HG03064 (cell line): ENCODE measurements at regions not wholly inside any gene's neighbourhood (a gene's known extent, or its start where the extent isn't known, plus 50 kb on each side); places are given as distances from the start of the nearest gene placed in this dataset.
"Not testable (repeated sequence)": the region's sequence is repeated elsewhere in the genome, so short reads cannot be mapped to it uniquely, and the experiment has no call there.

Experiments used
- ATAC-seq: cut with Tn5 transposase; IDR thresholded peaks from one replicate; pipeline ENCODE4 v1.9.1; 2021; ENCODE audit warnings: low read depth; ENCODE audit not compliant: unreplicated experiment

DNA sequence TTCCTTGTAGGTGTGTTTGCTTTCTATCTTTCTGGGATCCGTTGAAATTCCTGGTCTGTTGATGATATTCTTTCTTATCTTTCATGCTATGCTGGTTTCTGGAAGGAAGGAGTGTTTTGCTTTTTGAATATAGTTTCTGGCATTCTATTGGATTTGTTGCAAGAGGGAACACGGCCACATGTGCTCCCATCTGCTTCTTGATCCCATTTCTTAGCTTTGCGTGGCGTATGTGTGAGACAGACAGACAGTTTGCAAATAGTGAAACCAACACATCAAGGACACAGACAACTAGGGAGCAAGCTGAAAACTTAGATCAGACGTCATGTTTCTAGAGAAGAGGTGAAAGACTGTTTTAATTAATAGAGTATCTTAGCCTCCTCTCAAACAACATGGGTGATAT is 261.9 kb upstream of the PUDP start:
- ATAC-seq, result no peak

DNA sequence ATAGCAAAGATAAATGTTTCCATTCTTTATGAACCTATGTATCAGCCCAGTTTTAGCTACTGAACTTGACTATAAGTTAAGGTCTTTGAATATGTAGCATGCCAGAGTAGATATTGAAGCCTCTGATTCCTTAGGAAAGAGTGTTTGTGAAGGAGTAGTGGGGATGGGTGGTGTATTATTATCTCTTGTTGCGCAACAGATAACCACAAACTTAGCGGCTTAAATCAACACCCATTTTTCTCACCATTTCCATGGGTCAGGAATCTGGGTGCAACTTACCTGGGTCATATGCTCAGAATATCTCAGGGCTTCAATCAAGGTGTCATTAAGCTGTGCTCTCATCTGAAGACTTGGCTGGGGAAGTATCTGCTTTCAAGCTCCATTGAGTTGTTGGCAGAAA is 251.4 kb upstream of the PUDP start:
- no peak for ATAC-seq

DNA sequence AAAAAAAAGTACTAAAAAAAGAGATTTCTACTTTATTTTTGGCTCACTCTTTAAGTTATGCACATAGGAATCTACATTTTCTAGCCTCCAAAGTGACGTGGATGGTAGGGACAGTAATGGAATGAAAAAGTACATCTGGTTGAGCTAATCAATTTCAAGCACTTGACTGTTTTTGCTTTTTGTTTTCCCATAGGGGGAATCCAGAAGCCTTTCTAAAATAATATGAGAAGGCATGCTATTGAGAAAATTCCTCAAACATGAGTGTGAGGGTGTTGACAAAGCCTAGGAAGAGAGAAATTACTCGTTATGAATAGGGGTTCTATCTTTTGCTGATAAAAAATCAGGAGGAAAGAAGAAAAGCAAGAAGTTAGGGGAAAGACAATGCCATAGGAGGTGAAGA is 242.5 kb upstream of the PUDP start:
- ATAC-seq, result no peak

DNA sequence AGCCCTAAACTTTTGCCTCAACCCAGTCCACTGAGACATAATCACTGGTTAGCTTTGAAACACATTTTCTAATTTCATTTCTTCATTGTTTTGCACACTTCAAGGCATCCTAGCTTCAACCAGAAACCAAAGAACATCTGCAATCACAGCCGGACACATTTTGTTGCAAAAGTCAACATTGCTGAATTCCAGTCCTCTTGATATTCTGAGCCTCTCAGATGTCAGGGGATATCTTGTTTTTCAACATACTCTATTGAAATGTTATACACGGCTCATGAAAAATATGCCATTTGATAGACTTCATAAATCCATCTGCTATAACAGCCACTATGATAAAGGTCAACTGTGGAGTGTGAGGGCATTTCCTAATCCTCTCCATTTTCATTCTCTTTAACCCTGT is 241.6 kb upstream of the PUDP start:
- no peak for ATAC-seq

DNA sequence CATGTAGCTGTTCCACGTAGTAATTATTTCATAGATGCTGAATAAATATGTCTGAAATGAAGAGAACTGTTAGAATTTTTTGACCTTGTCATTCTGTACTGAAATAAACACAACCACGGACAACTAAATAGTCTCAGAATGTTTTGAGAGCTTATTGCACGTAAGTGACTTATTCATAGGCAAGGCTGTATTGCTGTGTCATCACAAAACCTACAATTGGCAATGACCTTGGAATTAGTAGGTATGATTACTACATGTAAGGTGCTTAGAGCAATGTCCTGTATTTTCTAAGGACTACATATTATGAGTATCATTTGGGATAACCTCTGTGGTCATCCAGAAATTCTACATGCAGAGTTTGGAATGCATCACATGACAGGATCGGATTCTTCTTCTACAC is 237.2 kb upstream of the PUDP start:
- no peak for ATAC-seq

DNA sequence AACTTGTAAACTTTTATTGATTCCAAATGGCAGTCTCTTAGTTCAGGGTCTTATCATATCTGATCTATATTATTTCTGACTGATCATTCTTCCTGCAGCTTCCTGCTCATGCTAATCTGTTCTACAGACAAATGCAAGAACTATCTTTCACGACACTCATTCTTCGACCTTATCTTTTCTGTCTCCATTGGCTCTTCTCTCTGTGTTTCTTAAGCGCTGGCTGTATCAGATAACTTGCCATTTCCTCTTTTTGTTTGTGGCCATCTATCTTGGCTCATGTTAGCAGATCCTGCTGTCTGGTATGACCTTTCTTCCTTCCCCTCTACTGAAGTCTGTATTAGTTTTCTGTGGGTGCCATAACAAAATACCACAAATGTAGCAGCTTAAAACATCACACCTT is 230.5 kb upstream of the PUDP start:
- no peak for ATAC-seq

DNA sequence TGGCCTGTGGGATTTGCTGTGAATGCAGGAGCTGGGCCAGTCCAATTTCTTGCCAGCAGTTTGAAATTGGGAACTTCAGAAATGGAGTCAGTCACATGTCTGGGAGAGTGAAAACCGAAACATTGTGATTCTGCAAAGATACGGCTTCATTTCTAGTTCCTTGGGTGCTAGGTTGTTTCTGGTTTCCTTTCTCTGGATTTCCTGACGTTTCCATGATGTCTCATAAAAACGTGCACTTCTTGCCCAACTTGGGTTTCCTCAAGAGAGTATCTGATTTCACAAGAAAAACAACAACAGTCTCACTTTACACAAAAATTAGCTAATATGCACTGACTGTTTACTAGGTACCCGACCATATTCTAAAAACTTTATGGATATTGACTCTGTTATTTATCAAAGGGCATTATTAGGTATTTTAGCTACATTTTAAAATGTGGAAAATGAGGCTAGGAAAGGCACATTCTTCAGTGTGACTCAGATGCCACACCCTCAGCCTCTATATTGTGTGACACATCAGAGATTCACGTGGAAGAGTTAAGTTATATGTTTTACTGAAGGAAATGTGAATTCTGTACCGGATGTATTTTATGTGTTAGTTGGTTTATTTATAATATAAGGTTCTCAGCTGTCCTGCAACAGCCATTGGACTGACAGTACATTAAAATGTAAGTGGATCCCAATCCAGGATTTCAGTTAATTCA is 225.0 kb upstream of the PUDP start:
- ATAC-seq, result no peak

DNA sequence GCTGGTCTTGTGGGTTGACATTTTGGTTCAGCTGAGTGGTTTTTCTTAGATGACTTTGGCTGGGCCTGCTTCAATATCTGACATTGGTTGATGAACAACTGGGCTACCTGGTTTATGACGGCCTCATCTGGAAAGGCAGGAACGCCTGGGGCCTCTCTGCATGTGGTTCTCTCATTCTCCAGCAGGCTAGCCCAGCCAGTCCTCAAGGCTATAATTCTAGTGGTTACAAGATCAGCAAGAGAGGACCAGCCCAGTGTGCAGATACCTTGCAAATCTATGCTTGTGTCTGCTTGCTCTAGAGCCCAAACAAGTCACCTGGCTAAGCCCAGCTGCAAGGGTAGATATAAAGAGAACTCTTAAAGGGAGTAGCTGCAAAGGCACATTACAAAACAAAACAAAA is 214.2 kb upstream of the PUDP start:
- no peak for ATAC-seq

DNA sequence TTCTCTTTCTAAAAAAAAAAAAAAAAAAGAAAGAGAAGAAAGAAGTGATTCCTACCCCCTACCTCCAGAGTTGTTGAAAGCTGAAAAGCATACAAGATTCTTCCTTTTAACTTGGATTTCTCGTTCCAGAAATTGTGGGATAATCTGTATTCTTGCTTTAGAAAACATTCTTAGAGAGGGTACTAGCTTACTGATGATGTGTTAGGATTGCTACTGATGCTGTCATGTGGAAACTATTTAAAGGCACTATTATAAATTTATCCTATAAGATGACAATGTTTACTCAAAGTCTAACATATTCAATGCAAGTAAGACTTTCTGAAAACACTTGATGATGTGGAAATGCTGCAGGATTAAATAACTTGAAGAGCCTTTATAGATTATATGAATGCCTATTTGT is 204.0 kb upstream of the PUDP start:
- no peak for ATAC-seq

DNA sequence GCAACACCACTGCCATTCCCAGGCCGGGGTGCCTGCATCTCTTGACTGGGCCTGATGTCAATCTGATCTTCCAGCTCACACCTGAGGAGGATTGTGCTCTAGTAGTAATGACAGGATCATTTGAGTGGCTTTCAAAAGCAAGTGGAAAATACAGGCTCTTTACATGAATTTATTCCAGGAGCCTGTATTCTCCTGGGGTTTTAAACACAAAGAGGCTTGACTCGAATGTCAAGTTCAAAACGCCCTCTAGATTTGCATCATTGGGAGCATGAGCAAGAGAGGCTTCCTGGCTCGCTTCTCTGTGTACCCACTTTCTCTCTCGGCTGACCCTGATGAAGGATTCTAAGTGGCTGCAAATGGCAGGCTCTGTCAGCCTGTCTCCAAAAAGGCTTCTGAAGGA is 199.5 kb upstream of the PUDP start:
- ATAC-seq, result no peak

DNA sequence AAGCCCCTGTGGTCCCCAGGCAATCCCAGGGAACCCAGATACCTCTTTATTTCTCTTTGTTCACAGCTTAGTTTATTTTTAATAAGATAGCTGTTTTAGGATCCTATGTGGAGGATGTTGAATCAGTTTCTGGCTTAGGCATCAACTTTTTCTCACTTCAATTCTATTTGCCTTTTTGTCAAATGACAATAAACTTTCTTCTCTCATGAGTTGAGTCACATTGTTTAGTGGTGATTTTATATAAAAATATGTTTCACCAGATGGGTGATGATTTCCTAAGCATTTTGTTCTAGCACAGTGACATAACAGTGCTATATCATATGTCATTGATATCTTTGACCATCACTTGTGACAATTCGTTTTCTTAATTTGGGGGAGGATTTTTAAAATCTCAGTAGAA is 198.1 kb upstream of the PUDP start:
- ATAC-seq, result no peak

DNA sequence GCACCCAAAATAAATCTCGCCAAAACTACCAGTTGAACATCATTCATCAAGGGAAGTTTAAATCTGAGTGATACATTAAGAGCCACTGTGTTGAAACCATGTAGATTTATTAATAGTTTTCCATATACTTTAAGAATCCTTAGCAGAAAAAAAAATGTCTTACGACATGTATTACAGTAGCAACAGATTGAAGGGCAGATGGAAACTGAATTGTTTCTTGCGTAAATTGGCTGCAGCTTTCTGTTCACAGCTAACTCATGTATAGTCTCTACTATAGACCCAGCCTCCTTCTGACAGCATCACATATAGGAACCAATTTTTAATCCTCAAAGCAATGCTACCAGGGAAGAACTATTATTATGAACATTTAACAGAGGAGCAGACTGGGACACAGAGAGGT is 195.2 kb upstream of the PUDP start:
- ATAC-seq, result no peak

DNA sequence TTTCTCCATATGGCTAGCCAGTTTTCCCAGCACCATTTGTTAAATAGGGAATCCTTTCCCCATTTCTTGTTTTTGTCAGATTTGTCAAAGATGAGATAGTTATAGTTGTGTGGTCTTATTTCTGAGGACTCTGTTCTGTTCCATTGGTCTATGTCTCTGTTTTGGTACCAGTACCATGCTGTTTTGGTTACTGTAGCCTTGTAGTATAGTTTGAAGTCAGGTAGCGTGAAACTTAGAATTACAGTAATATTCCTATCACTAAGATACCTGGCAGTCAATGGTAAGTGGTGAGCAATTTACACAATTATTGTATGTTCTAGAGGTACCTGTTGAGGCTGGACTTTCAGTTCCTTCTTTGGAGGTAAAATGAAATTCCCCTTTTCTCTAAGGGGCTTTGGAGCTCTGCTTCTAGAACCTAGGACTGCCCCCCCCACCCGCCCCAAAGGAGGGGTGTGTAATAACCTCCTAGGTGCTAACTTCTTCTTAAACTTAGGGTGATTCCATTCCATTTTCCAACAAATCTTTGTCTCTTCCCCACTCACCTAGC is 187.9 kb upstream of the PUDP start:
- not testable (repeated sequence) for ATAC-seq

DNA sequence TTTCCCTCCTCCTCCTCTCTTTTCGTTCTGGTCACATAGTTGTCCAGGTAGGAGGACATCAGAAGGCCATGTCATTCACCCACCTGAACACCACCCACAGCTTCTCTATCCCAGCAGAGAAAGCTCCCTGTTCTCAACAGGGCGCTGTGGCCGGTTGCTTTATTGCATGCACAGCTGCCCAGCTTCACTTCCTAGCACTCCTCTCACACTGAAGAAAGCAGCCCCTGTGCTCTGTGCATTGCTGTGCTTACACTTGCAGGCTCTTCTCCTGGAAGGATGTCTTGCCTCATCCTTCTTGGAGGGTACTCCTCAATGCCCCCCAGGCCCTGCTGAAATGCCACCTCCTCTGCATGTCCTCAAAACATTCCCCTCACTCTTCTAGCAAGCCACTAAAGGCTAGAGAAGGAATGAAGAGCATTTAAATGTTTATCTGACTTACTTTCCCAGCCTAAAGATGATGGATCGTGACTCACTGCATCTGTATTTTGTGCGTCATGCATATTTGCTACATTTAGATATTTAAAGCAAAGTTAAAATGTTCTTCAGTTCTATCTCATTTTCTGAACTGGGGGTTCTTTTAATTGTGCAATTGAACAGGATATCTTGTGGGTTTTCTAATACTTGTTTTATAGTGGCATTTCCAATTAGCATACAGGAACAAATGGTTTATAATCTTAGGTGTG is 186.4 kb upstream of the PUDP start:
- no peak for ATAC-seq

DNA sequence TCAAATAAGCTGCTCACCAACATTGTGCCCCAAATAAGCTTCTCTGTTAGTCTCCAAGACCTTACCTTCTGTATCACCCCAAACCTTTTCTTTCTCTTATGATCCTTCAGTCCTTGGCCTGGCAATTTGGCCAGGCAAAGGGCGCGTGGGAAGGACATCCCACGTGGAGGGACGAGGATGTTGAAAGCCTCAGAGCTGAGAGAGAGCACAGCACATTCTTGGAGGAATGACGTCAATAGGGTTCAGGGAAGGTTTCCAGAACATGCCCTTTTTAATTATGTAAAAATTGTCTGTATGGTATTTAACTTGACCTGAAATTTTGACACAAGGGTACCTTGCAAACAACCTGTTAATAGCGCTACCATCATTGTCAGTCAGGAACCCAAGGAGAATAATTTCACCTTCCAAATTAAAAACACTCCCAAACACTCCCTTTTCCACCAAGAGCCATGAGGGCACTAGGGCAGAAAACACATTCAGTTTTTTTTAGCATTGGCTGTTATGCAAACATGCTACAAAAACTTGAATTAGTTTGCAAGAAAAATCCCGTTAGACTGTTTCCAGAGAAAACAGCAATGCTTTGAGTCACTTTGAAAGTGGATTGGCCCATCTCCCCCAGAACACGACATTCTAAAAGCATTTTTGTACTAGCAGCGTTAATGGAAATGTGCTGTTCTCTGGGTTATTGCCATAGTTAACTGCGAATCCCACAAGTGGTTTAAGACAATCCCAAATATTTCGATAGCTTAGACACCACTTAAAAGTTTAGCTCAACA is 183.2 kb upstream of the PUDP start:
- ATAC-seq, result no peak

DNA sequence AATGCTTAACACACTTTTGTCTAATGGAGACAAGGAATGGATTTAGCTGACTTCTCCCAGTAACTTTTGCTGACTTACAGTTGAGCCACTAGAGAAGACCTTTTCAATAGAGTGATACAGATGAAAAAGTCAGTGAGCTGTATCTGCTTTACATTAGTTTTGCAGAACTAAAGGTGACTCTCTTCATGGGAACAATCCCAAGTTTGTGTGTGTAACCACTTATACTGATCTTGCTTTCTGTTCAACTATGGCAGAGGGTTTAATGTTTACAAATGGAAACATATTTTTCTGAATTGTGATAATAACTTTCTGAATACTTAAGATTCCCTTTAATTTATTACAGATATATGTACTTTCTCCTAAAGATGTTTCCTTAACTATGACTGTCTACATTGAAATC is 182.6 kb upstream of the PUDP start:
- ATAC-seq, result no peak

DNA sequence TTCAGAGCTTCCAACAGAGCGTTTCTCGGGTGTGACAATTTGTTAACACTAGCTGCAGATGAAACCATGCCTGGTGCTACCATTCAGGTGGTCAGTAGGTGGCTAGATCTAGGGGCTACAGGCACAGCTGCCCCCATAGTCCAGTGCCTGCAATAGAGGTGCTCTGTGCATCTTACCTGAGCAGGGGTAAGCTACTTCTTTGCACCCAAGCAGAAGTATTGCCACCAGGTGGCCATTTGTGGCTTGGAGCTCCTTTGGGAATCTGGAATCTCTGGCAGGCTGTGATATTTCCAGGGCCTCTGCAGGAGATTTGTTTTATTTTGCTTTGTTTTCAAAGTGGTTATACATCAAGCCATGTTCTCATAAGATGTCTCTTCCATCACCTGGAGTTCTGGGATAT is 170.7 kb upstream of the PUDP start:
- no peak for ATAC-seq

DNA sequence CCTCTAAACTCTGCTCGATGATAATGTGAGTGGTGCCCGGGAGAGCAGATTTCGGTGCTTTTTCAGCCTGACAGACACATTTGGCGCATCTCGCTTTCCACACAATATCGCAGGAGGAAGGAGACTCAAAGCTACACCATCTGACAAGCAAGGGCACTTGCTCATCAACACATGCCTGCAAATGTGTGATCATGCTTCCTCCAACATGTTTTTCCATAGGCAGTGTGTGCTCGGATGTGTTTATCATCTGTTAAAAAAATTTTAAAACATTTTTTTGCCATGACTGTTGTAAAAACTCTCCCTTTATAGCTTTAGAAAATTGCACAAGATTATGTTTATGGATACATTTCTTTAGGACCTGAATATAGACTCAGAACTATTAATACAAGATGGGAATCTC is 170.3 kb upstream of the PUDP start:
- ATAC-seq, result no peak

DNA sequence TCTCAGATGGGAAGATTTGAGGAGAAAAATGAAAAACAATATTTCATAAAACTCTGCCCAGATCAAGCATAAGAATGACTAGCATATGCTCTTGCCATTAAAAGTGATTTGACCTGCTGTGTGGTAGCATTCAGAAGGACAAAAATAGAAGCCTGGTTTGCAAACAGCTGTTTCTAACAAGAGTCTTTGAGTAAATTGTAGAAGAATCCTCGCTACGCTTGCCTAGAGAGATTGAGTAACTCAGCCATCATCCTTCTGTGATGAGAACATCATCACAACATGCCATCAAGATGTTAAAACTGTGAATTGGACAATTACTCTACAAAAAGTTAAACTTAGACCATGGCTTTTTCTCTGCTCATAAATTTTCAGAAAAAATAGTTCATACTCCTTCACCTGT is 168.9 kb upstream of the PUDP start:
- ATAC-seq, result no peak

DNA sequence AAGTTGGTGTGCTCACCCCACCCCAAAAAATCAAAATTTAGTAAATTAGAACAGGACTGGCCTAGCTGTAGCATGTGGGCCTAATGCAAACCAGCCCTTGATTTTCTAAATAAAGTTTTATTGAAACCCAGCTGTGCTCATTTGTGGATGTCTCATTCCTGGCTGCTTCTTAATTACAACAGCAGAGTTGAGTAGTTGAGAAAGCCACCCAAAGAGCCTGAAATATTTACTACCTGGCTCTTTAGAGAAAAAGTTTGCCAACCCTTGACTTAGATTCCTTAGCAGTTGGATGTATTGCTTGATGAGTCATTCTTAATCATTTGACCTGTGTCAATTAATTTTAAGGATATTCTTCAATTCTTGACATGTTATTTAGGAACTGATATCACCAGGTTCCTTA is 168.3 kb upstream of the PUDP start:
- no peak for ATAC-seq

DNA sequence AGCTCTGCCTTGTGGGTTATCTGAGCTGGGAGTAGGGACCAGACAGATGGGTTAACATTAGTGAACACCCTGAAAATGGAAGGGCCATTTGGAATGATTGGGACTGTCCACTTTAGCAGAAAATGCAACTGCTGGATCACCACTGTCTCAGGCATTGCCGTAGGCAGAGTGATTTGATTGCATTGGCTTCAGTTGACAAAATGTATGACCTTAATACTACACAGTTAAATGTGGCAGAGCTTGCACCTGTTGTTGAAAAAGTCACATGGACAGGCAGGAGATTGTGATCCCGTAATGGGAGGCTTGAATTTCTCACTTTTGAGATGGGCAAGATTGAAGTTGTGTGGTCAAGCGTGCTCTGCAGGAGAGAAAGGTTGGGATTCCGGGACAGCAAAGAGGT is 166.5 kb upstream of the PUDP start:
- no peak for ATAC-seq

DNA sequence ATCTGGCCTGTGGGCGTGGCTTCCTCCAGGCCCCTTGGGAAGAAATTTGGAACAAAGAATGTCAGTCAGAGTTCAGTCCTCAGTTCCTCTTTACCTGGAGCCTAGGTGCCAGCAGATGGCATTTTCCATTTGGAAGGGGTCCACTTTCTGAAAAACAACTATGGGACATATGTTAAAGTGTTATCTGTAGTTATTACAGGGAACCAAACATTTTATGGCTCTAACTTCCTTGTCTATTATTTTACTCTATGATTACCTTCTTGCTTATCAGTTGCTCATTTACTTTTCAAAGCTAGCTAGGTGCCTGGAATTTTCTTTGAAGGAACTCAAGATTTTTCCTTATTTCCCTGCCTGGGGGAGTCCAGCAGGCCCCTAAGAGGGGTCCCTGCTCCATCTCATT is 159.8 kb upstream of the PUDP start:
- ATAC-seq, result no peak
